ENCODE measurements at regions not wholly inside any gene's neighbourhood (a gene's known extent, or its start where the extent isn't known, plus 50 kb on each side); places are given as distances from the start of the nearest gene placed in this dataset.

- in situ Hi-C loops (cut with HindIII; ENCODE audit: extremely low pct_ligation_motif_present, low pct_unique_long_range_greater_than_20kb): no loop called here
- Histone ChIP-seq H3K4me2 (ENCODE audit: low read depth, low read length) (no peak overlapping the region), H3K27ac (ENCODE audit: extremely low read length, insufficient read depth, low read length) (no peak overlapping the region), H3K27me3 (ENCODE audit: control insufficient read depth in 1 of 2, insufficient read depth in 2 of 2, low read length in 2 of 2) (no peaks in the 10 kb centered on the region), H3K36me3 (replicated peaks in 1 of 2; ENCODE audit: control insufficient read depth in 1 of 2, insufficient read depth in 2 of 2, low read length in 2 of 2) (no peaks in the 10 kb centered on the region), H3K79me2 (ENCODE audit: insufficient read depth, low read length) (no peaks in the 10 kb centered on the region), H3K9me3 (ENCODE audit: low read length) (peaks cover 93% of the 10 kb centered on the region), H3K4me3 (replicated peaks in 1 of 3; ENCODE audit: insufficient read depth in 1 of 3, low read depth in 2 of 3, low read length in 3 of 3) (no peak overlapping the region), H3K9ac (ENCODE audit: insufficient read depth, low read depth, low read length) (no peak overlapping the region), H4K20me1 (ENCODE audit: insufficient read depth, low read length) (no peaks in the 10 kb centered on the region), H2AFZ (ENCODE audit: low read length) (no peak overlapping the region), H3K4me1 (ENCODE audit: insufficient read depth, low read length) (no peaks in the 10 kb centered on the region)
- CTCF ChIA-PET (ENCODE audit: low intra/inter-chr PET ratio, low total read pairs): no interaction called here
- no peak for TF ChIP-seq ZNF12 (CRISPR knock-in tag; IDR thresholded peaks at IDR 0.05)
- TF ChIP-seq U2AF2 (IDR thresholded peaks at IDR 0.05; ENCODE audit: low read depth, low read length): no peak
- TF ChIP-seq ZNF263 (CRISPR knock-in tag; IDR thresholded peaks at IDR 0.05): no peak
- no peak for TF ChIP-seq FOXJ3 (CRISPR knock-in tag; IDR thresholded peaks at IDR 0.05; ENCODE audit: borderline replicate concordance)
- TF ChIP-seq, protein P1, sequence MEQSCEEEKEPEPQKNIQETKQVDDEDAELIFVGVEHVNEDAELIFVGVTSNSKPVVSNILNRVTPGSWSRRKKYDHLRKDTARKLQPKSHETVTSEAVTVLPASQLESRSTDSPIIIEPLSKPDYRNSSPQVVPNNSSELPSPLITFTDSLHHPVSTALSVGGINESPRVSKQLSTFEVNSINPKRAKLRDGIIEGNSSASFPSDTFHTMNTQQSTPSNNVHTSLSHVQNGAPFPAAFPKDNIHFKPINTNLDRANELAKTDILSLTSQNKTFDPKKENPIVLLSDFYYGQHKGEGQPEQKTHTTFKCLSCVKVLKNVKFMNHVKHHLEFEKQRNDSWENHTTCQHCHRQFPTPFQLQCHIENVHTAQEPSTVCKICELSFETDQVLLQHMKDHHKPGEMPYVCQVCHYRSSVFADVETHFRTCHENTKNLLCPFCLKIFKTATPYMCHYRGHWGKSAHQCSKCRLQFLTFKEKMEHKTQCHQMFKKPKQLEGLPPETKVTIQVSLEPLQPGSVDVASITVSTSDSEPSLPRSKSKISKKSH (CRISPR knock-in tag; IDR thresholded peaks at IDR 0.05; ENCODE audit: borderline replicate concordance): no peak
- no peak for TF ChIP-seq RFXANK (CRISPR knock-in tag; IDR thresholded peaks at IDR 0.05)
- no peak for TF ChIP-seq ZNF101 (CRISPR knock-in tag; IDR thresholded peaks at IDR 0.05; ENCODE audit: borderline replicate concordance, low read depth)
- TF ChIP-seq ZFX (CRISPR knock-in tag; IDR thresholded peaks at IDR 0.05; ENCODE audit: low read depth): no peak
- TF ChIP-seq, protein P2, sequence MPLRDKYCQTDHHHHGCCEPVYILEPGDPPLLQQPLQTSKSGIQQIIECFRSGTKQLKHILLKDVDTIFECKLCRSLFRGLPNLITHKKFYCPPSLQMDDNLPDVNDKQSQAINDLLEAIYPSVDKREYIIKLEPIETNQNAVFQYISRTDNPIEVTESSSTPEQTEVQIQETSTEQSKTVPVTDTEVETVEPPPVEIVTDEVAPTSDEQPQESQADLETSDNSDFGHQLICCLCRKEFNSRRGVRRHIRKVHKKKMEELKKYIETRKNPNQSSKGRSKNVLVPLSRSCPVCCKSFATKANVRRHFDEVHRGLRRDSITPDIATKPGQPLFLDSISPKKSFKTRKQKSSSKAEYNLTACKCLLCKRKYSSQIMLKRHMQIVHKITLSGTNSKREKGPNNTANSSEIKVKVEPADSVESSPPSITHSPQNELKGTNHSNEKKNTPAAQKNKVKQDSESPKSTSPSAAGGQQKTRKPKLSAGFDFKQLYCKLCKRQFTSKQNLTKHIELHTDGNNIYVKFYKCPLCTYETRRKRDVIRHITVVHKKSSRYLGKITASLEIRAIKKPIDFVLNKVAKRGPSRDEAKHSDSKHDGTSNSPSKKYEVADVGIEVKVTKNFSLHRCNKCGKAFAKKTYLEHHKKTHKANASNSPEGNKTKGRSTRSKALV (CRISPR knock-in tag; IDR thresholded peaks at IDR 0.05): no peak
- no peak for TF ChIP-seq HCFC1 (IDR thresholded peaks at IDR 0.05; ENCODE audit: low read depth, low read length)
- TF ChIP-seq, protein P3, sequence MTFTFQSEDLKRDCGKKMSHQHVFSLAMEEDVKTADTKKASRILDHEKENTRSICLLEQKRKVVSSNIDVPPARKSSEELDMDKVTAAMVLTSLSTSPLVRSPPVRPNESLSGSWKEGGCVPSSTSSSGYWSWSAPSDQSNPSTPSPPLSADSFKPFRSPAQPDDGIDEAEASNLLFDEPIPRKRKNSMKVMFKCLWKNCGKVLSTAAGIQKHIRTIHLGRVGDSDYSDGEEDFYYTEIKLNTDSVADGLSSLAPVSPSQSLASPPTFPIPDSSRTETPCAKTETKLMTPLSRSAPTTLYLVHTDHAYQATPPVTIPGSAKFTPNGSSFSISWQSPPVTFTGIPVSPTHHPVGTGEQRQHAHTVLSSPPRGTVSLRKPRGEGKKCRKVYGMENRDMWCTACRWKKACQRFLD (CRISPR knock-in tag; IDR thresholded peaks at IDR 0.05; ENCODE audit: borderline replicate concordance): no peak
- 33% methylated on average over 1 of the region's 1 CpG for WGBS (ENCODE audit: low lambda C conversion rate)
- intact Hi-C loops (cut with micrococcal nuclease; ENCODE audit: unreplicated experiment): no loop called here
- ATAC-seq (no peak), DNase-seq (ENCODE audit: low spot score) (no peak), FAIRE-seq (no peak)
- BruUV-seq (replicated peaks): no TSS peak
- POLR2A ChIA-PET: no interaction called here
Observed at GRCh38 chr3:6189384-6189783, 671.5 kb upstream of the GRM7 start.
